ENCODE measurements at regions not wholly inside any gene's neighbourhood (a gene's known extent, or its start where the extent isn't known, plus 50 kb on each side); places are given as distances from the start of the nearest gene placed in this dataset.

DNA sequence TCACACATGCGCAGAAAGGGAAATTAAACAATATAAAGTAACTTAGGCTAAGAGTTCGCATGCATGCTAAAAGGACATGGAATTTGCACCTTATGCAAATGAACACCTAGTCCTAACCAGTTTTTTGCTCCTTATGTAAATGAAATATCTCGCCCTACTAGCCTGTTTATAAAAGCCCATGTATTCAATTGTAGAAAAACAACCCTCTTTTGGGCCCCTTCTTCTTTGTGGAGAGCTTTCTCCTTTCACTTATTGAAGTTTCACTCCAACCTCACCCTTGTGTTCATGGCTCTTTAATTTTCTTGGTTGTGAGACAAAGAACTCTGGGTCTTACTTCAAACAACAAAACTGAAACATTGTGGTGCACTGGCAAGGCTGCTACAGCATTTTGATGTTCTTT is 333.4 kb upstream of the ATXN7L3B start:
- in situ Hi-C loops (cut with HindIII; ENCODE audit: low pct_unique_long_range_greater_than_20kb, low sequenced_read_pairs), result no loop called here
- intact Hi-C loops (cut with micrococcal nuclease; ENCODE audit: unreplicated experiment), result no loop called here
- H3K27me3 ChIP-seq (ENCODE audit: control insufficient read depth, insufficient read depth, low read length), result no peaks in the 10 kb centered on the region
- CTCF ChIA-PET, result no interaction called here
- no TSS peak for BruUV-seq (replicated peaks)
- POLR2A ChIA-PET, result no interaction called here
- no peak for ATAC-seq
- no peaks in the 10 kb centered on the region for H3K4me1 ChIP-seq (ENCODE audit: control insufficient read depth, insufficient read depth, low read length)
- no peak overlapping the region for H3K4me3 ChIP-seq (ENCODE audit: low read depth in 2 of 2, low read length in 2 of 2)
- no peak for DNase-seq (ENCODE audit: low read depth, low spot score)
- peaks cover 5% of the 10 kb centered on the region; the same call in 1 of the 2 replicates for H3K9me3 ChIP-seq (ENCODE audit: control insufficient read depth, insufficient read depth, low read depth, low read length)
- TF ChIP-seq TCF7L2 (IDR thresholded peaks at IDR 0.05; ENCODE audit: low read depth, low read length) (no peak), SIN3A (IDR thresholded peaks at IDR 0.05; ENCODE audit: borderline replicate concordance, insufficient read depth, low read depth, low read length) (no peak), POLR2AphosphoS5 (IDR thresholded peaks at IDR 0.05; ENCODE audit: low read depth, low read length) (no peak)
- TF ChIP-seq, protein P1, sequence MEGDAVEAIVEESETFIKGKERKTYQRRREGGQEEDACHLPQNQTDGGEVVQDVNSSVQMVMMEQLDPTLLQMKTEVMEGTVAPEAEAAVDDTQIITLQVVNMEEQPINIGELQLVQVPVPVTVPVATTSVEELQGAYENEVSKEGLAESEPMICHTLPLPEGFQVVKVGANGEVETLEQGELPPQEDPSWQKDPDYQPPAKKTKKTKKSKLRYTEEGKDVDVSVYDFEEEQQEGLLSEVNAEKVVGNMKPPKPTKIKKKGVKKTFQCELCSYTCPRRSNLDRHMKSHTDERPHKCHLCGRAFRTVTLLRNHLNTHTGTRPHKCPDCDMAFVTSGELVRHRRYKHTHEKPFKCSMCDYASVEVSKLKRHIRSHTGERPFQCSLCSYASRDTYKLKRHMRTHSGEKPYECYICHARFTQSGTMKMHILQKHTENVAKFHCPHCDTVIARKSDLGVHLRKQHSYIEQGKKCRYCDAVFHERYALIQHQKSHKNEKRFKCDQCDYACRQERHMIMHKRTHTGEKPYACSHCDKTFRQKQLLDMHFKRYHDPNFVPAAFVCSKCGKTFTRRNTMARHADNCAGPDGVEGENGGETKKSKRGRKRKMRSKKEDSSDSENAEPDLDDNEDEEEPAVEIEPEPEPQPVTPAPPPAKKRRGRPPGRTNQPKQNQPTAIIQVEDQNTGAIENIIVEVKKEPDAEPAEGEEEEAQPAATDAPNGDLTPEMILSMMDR (IDR thresholded peaks at IDR 0.05), result no peak
- TF ChIP-seq, protein P2, sequence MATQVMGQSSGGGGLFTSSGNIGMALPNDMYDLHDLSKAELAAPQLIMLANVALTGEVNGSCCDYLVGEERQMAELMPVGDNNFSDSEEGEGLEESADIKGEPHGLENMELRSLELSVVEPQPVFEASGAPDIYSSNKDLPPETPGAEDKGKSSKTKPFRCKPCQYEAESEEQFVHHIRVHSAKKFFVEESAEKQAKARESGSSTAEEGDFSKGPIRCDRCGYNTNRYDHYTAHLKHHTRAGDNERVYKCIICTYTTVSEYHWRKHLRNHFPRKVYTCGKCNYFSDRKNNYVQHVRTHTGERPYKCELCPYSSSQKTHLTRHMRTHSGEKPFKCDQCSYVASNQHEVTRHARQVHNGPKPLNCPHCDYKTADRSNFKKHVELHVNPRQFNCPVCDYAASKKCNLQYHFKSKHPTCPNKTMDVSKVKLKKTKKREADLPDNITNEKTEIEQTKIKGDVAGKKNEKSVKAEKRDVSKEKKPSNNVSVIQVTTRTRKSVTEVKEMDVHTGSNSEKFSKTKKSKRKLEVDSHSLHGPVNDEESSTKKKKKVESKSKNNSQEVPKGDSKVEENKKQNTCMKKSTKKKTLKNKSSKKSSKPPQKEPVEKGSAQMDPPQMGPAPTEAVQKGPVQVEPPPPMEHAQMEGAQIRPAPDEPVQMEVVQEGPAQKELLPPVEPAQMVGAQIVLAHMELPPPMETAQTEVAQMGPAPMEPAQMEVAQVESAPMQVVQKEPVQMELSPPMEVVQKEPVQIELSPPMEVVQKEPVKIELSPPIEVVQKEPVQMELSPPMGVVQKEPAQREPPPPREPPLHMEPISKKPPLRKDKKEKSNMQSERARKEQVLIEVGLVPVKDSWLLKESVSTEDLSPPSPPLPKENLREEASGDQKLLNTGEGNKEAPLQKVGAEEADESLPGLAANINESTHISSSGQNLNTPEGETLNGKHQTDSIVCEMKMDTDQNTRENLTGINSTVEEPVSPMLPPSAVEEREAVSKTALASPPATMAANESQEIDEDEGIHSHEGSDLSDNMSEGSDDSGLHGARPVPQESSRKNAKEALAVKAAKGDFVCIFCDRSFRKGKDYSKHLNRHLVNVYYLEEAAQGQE (IDR thresholded peaks at IDR 0.05; ENCODE audit: insufficient read depth in 1 of 2, low read depth in 2 of 2, low read length in 1 of 2), result no peak
- no peaks in the 10 kb centered on the region for H3K36me3 ChIP-seq (ENCODE audit: control insufficient read depth, insufficient read depth, low read length)
- H3K27ac ChIP-seq (ENCODE audit: low read length), result no peak overlapping the region

DNA sequence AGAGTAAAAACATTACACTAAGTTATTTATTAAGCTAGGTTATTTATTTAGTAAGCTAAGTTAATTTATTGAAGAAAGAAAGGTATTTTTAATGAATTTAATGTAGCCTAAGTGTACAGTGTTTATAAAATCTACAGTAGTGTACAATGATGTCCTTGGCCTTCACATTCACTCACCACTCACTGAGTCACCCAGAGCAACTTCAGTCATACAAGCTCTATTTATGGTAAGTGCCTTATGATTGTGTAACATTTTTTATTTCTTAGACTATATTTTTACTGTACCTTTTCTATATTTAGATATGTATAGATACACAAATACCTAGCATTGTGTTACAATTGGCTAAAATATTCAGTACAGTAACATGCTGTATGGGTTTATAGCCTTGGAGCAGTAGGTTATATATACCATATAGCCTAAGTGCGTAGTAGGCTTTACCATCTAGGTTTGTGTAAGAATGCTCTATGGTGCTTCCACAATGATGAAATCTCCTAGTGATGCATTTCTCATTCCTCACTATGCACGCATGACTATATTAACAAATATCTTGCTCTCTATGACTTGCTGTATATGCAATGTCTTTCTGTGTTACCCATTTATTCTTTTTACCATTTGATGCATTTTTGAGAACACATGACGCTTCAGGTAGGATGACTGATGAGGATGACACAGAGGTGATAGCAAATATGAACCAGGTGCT is 309.6 kb upstream of the ATXN7L3B start:
- POLR2A ChIA-PET, result no interaction called here
- H3K27ac ChIP-seq (ENCODE audit: low read length), result no peak overlapping the region
- TF ChIP-seq POLR2AphosphoS5 (IDR thresholded peaks at IDR 0.05; ENCODE audit: low read depth, low read length) (no peak), SIN3A (IDR thresholded peaks at IDR 0.05; ENCODE audit: borderline replicate concordance, insufficient read depth, low read depth, low read length) (no peak), TCF7L2 (IDR thresholded peaks at IDR 0.05; ENCODE audit: low read depth, low read length) (no peak)
- TF ChIP-seq, protein P2 (IDR thresholded peaks at IDR 0.05; ENCODE audit: insufficient read depth in 1 of 2, low read depth in 2 of 2, low read length in 1 of 2), result no peak
- TF ChIP-seq, protein P1 (IDR thresholded peaks at IDR 0.05), result no peak
- ATAC-seq (no peak), DNase-seq (ENCODE audit: low read depth, low spot score) (no peak)
- intact Hi-C loops (cut with micrococcal nuclease; ENCODE audit: unreplicated experiment) (no loop called here), in situ Hi-C loops (cut with HindIII; ENCODE audit: low pct_unique_long_range_greater_than_20kb, low sequenced_read_pairs) (no loop called here)
- no TSS peak for BruUV-seq (replicated peaks)
- no peaks in the 10 kb centered on the region; the same call in 1 of the 2 replicates for H3K9me3 ChIP-seq (ENCODE audit: control insufficient read depth, insufficient read depth, low read depth, low read length)
- H3K36me3 ChIP-seq (ENCODE audit: control insufficient read depth, insufficient read depth, low read length), result no peaks in the 10 kb centered on the region
- H3K27me3 ChIP-seq (ENCODE audit: control insufficient read depth, insufficient read depth, low read length), result no peaks in the 10 kb centered on the region
- no peak overlapping the region for H3K4me3 ChIP-seq (ENCODE audit: low read depth in 2 of 2, low read length in 2 of 2)
- H3K4me1 ChIP-seq (ENCODE audit: control insufficient read depth, insufficient read depth, low read length), result no peaks in the 10 kb centered on the region
- CTCF ChIA-PET, result no interaction called here

All from Panc1 (cell line).